ENCODE measurements at regions not wholly inside any gene's neighbourhood (a gene's known extent, or its start where the extent isn't known, plus 50 kb on each side); places are given as distances from the start of the nearest gene placed in this dataset.
"Not testable (repeated sequence)": the region's sequence is repeated elsewhere in the genome, so short reads cannot be mapped to it uniquely, and the experiment has no call there.

DNA sequence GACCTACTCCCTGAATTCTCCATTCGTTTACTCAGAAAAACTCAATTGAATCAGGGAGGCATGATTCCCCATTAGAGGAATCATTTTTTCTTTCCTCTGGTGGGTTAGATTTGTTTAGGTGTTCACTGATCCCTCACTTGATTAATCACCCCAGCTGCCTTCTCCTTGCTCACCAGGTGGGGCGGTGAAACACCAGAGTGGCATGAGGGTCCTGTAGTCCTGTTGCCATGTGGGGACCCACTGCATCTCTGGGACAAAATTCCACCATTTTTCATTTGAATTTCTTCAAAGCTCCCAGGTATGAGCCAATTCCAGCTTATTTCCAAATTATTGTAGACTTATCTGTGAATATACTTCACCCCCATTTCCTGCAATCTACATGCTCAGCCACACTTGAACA lies 462.7 kb upstream of the ZNF507 start:
- H3K4me3 ChIP-seq (ENCODE audit: low read length): no peak overlapping the region
- TF ChIP-seq CTCF (IDR thresholded peaks at IDR 0.05; ENCODE audit: insufficient read depth, low read depth, low read length, missing control alignments): no peak
- no peak for DNase-seq (ENCODE audit: low read depth)

DNA sequence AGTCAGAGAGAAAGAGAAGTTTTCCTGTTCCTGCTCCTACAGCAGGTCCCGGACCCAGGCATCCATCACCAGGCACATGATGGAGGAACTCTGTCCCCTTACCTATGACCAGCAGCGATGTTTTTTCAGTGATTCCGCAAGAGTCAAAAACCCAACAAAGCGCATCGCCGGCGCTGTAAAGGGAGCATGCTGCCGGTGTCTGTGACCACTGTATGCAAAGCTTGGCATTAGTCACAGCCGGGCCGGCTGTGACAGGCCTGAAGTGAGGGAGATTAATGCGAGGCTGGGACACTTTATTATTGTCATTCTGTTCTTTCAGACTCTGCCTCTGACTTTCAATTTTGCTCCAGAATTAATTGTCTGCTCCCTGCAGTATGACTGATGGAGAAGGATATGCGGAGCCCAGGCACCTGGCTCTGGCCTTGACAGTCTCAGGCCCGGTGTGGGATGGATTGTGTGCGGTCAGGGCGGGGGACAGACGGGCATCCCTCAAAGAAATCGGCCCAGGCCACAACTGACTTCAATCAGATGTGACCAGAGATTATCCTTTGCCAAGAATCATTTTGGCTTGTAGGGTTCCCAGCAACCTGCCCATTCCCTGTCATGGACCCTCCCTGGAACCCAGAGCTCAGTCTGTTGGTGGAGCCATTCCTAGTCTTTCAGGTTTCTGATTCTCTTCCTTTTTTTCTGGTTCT lies 462.0 kb upstream of the ZNF507 start:
- H3K4me3 ChIP-seq (ENCODE audit: low read length): no peak overlapping the region
- no peak for TF ChIP-seq CTCF (IDR thresholded peaks at IDR 0.05; ENCODE audit: insufficient read depth, low read depth, low read length, missing control alignments)
- DNase-seq (ENCODE audit: low read depth): no peak

- no peak overlapping the region for H3K4me3 ChIP-seq (ENCODE audit: low read length)
- DNase-seq (ENCODE audit: low read depth): no peak
- TF ChIP-seq CTCF (IDR thresholded peaks at IDR 0.05; ENCODE audit: insufficient read depth, low read depth, low read length, missing control alignments): no peak
These were observed 460.0 kb upstream of the ZNF507 start for GRCh38 chr19:31885280-31885853.

DNA sequence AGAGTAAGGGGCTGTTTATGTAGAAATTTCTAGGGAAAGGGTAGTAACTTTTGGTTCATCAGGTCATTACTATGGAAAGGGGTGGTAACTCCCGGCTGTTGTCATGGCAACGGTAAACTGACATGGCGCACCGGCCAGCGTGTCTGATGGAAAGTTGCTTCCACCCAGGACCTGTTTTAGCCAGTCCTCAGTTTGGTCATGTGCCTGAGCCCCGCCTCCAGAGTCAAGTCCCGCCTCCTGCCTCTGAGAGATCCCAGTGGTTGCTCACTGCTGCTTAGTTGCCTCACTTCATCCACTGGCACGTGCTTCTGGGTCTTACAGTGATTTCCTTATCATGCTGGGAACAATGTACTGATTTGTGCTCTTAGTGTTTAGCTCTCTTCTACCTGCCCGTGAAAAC lies 455.2 kb upstream of the ZNF507 start:
- no peak overlapping the region for H3K4me3 ChIP-seq (ENCODE audit: low read length)
- DNase-seq (ENCODE audit: low read depth): no peak
- TF ChIP-seq CTCF (IDR thresholded peaks at IDR 0.05; ENCODE audit: insufficient read depth, low read depth, low read length, missing control alignments): no peak

DNA sequence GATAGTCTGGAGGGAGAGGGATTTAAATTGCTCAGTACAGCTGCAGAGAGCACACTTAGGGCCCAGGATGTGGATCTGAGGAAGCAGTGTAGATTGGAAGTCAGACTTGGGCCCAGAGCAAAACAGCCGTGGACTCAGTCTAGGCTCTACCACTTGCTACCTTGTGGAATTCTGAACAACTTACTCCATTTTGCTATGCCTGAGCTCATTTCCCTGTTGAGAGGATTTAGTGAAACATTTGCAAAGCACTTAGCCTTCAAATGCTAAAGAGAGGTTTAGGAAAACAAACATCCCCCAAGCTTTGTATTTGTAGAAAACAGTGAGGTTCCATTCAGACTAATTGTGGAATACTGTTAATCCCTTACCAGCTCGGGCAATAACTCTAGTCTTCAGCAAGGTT lies 453.4 kb upstream of the ZNF507 start:
- DNase-seq (ENCODE audit: low read depth): no peak
- TF ChIP-seq CTCF (IDR thresholded peaks at IDR 0.05; ENCODE audit: insufficient read depth, low read depth, low read length, missing control alignments): no peak
- no peak overlapping the region for H3K4me3 ChIP-seq (ENCODE audit: low read length)

DNA sequence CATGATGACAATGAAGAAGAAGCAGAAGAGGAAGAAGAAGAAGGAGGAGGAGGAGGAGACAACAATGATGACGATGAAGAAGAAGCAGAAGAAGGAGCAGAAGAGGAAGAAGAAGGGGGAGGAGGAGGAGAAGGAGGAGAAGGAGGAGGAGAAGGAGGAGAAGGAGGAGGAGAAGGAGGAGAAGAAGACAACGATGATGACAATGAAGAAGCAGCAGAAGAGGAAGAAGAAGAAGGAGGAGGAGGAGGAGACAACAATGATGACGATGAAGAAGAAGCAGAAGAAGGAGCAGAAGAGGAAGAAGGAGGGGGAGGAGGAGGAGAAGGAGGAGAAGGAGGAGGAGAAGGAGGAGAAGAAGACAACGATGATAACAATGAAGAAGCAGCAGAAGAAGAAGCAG lies 451.9 kb upstream of the ZNF507 start:
- DNase-seq (ENCODE audit: low read depth); H3K4me3 ChIP-seq (ENCODE audit: low read length): not testable (repeated sequence)

DNA sequence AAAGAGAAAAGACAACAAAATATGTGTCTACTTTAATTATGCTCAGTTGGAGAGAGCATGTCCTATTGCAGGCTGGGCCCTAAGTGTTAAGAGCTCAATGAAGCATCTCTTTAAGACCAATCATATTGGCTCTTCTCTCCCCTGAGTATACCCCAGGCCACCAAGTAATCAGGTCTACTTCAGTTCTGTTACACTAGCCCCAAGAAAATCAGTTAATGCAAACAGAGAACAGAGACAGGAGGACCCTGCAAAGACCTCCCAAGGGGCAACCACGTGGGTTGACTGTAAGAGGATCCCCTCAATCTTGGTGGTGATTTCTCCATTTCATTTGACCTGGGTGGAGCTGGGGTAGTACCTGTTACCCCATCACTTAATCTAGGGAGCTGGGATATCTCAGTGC lies 451.0 kb upstream of the ZNF507 start:
- TF ChIP-seq CTCF (IDR thresholded peaks at IDR 0.05; ENCODE audit: insufficient read depth, low read depth, low read length, missing control alignments): no peak
- no peak overlapping the region for H3K4me3 ChIP-seq (ENCODE audit: low read length)
- no peak for DNase-seq (ENCODE audit: low read depth)

All from epithelial cell of esophagus (primary cell).